ENCODE measurements at regions not wholly inside any gene's neighbourhood (a gene's known extent, or its start where the extent isn't known, plus 50 kb on each side); places are given as distances from the start of the nearest gene placed in this dataset.
A peak's percentile ranks its signal among the peaks of the same experiment; 100 is the strongest.

DNA sequence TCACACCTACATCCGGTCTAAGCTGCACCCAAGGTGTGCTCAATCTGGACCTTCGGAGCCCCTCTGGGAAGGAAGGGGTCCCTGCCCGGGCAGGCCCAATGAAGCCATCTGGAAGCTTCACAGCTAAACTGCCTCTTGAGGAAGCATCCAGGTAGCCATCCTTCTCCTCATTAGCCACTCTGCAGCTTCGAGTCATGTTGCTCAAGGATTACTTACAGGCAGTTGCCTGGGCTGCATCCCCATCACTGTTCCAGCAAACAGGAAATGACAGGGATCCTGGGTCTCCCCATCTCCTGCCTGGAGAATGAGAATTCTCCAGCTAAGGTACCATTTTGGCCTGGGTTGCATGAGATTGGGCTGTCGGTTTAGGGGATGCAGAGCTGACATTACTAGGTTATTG is 91.7 kb downstream of the ERMARD start:
- Histone ChIP-seq H3K36me3 (no peaks in the 10 kb centered on the region), H3K27me3 (peaks cover 0 to 40% (median 0%) of the 10 kb centered on the region in 4 donors), H3K9me3 (no peaks in the 10 kb centered on the region), H3K4me3 (no peak overlapping the region), H3K4me1 (no peaks in the 10 kb centered on the region), H3K27ac (replicated peaks in 1 of 4) (no peak overlapping the region)
- 84% methylated on average over 4 of the region's 5 CpGs for WGBS
- intact Hi-C loops (cut with DNase I) = no loop called here
- TF ChIP-seq POLR2A (IDR thresholded peaks at IDR 0.05; ENCODE audit: low read depth) = no peak
- no peak for TF ChIP-seq POLR2AphosphoS5 (IDR thresholded peaks at IDR 0.05)
- no peak for TF ChIP-seq EP300 (IDR thresholded peaks at IDR 0.05)
- TF ChIP-seq, protein P1, sequence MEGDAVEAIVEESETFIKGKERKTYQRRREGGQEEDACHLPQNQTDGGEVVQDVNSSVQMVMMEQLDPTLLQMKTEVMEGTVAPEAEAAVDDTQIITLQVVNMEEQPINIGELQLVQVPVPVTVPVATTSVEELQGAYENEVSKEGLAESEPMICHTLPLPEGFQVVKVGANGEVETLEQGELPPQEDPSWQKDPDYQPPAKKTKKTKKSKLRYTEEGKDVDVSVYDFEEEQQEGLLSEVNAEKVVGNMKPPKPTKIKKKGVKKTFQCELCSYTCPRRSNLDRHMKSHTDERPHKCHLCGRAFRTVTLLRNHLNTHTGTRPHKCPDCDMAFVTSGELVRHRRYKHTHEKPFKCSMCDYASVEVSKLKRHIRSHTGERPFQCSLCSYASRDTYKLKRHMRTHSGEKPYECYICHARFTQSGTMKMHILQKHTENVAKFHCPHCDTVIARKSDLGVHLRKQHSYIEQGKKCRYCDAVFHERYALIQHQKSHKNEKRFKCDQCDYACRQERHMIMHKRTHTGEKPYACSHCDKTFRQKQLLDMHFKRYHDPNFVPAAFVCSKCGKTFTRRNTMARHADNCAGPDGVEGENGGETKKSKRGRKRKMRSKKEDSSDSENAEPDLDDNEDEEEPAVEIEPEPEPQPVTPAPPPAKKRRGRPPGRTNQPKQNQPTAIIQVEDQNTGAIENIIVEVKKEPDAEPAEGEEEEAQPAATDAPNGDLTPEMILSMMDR (IDR thresholded peaks at IDR 0.05) = no peak
- DNase-seq (ENCODE audit: extremely low spot score) = no peak

DNA sequence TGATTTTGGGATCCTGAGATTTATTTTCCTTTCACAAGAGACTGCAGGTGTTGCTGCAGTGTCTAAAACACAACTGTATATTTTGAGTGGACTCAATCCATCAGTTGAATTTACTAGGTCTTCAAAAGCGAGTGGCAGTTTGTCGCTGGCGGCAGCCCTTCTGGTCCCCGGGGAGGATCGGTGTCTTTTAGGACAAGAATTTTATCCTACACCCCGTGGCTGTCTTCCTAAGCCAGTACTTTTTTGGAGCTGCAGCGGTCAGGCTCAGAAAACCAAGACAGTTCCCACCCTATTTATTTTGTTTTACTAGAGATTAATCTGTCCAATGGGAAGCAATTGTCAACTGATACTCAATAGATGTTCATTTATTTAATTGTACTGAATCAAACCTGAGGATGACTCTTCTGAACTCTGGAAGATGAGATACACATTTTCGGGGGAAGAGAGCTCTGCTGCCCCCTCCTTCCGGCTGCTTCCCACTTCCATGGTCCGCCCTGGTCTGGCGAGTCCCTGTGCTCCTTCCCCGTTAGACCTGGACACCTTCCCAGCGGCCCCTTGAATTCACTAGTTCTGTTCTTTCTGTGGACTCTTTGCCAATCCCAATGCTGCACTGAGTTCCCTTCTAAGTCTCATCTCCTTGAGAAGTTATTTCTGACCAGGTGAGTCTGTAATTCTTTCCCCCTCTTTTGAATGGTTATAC is 90.6 kb downstream of the ERMARD start:
- DNase-seq (ENCODE audit: extremely low spot score) = no peak
- WGBS = 78% methylated on average over 13 of the region's 13 CpGs
- TF ChIP-seq POLR2A (IDR thresholded peaks at IDR 0.05; ENCODE audit: low read depth) (no peak), EP300 (IDR thresholded peaks at IDR 0.05) (no peak), POLR2AphosphoS5 (IDR thresholded peaks at IDR 0.05) (no peak)
- TF ChIP-seq, protein P1 (IDR thresholded peaks at IDR 0.05) = no peak

DNA sequence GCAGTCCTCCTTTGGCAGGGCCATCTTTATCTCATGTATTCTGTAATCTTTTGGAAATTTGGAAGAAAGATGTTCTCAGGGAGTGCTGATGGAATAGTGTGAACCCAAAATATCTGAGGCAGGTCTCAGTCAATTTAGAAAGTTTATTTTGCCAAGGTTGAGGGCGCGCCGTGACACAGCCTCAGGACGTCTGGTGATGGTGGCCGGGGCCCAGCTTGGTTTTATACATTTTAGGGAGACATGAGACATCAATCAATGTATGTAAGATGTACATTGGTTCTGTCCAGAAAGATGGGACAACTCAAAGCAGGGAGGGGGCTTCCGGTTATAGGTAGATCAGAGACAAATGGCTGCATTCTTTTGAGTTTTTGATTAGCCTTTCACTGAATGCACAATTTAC is 89.8 kb downstream of the ERMARD start:
- H3K36me3 ChIP-seq = no peaks in the 10 kb centered on the region
- intact Hi-C loops (cut with DNase I) = no loop called here
- no peaks in the 10 kb centered on the region for H3K9me3 ChIP-seq
- DNase-seq (ENCODE audit: extremely low spot score) = peak; percentile 81
- H3K27ac ChIP-seq (replicated peaks in 1 of 4) = no peak overlapping the region
- no peaks in the 10 kb centered on the region for H3K4me1 ChIP-seq
- TF ChIP-seq, protein P1 (IDR thresholded peaks at IDR 0.05) = no peak
- TF ChIP-seq POLR2AphosphoS5 (IDR thresholded peaks at IDR 0.05) (no peak), POLR2A (IDR thresholded peaks at IDR 0.05; ENCODE audit: low read depth) (no peak), EP300 (IDR thresholded peaks at IDR 0.05) (no peak)
- 90% methylated on average over 6 of the region's 6 CpGs for WGBS
- no peak overlapping the region for H3K4me3 ChIP-seq
- H3K27me3 ChIP-seq = peaks cover 0 to 49% (median 0%) of the 10 kb centered on the region in 4 donors

More for the DNA sequence above, 90.6 kb downstream of the ERMARD start:
- no peak overlapping the region for H3K4me3 ChIP-seq
- no peaks in the 10 kb centered on the region for H3K36me3 ChIP-seq
- H3K27me3 ChIP-seq = peaks cover 0 to 49% (median 0%) of the 10 kb centered on the region in 4 donors
- intact Hi-C loops (cut with DNase I) = no loop called here
- H3K27ac ChIP-seq (replicated peaks in 1 of 4) = no peak overlapping the region
- H3K9me3 ChIP-seq = no peaks in the 10 kb centered on the region
- no peaks in the 10 kb centered on the region for H3K4me1 ChIP-seq

DNA sequence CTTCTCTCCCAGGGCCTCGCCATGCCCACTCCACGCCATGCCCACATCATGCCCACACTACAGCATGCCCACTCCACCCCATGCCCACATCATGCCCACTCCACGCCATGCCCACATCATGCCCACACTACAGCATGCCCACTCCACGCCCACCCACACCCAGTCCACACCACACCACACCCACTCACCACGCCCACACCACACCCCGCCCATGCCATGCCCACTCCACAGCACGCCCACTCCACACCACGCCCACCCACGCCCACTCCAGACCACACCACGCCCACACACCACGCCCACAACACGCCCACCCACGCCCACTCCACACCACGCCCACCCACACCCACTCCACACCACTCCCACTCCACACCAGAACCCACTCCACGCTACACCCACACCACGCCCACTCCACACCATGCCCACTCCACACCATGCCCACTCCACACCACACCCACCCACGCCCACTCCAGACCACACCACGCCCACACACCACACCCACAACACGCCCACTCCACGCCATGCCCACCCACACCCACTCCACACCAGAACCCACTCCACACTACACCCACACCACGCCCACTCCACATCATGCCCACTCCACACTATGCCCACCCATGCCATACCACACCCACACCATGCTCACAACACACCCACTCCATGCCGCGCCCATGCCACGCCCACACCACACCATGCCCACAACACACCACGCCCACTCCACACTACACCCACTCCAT is 88.6 kb downstream of the ERMARD start:
- TF ChIP-seq POLR2A (IDR thresholded peaks at IDR 0.05; ENCODE audit: low read depth) (no peak), POLR2AphosphoS5 (IDR thresholded peaks at IDR 0.05) (no peak), EP300 (IDR thresholded peaks at IDR 0.05) (no peak)
- TF ChIP-seq, protein P1 (IDR thresholded peaks at IDR 0.05) = no peak
- Histone ChIP-seq H3K36me3 (no peaks in the 10 kb centered on the region), H3K27me3 (peaks cover 0 to 50% (median 0%) of the 10 kb centered on the region in 4 donors), H3K4me1 (no peaks in the 10 kb centered on the region), H3K27ac (replicated peaks in 1 of 4) (no peak overlapping the region), H3K4me3 (no peak overlapping the region), H3K9me3 (no peaks in the 10 kb centered on the region)
- intact Hi-C loops (cut with DNase I) = loop anchor here (10.0 kb wide), 1 partner anchor 455 kb away; the partner anchor contains the start of gene DLL1
- DNase-seq (ENCODE audit: extremely low spot score) = no peak
- 91% methylated on average over 25 of the region's 25 CpGs for WGBS

Measured in esophagus muscularis mucosa (tissue), 4 donors.